Erythroblast (primary cell): ENCODE measurements at regions not wholly inside any gene's neighbourhood (a gene's known extent, or its start where the extent isn't known, plus 50 kb on each side); places are given as distances from the start of the nearest gene placed in this dataset.

Experiments
- GATA1 ChIP-seq: IDR thresholded peaks from 2 replicates; pipeline ENCODE4 v1.6.1; 2011; ENCODE audit warnings: low read depth, mild to moderate bottlenecking, control low read depth, low read length, moderate library complexity
- POLR2A ChIP-seq: IDR thresholded peaks from 2 replicates; pipeline ENCODE4 v1.6.1; 2011; ENCODE audit warnings: mild to moderate bottlenecking, low read length

- TF ChIP-seq POLR2A (no peak), GATA1 (no peak)
These were observed 477.9 kb downstream of the MIAT start for GRCh38 chr22:27135031-27135981.
